ENCODE measurements at regions not wholly inside any gene's neighbourhood (a gene's known extent, or its start where the extent isn't known, plus 50 kb on each side); places are given as distances from the start of the nearest gene placed in this dataset.
"Not testable (repeated sequence)": the region's sequence is repeated elsewhere in the genome, so short reads cannot be mapped to it uniquely, and the experiment has no call there.

DNA sequence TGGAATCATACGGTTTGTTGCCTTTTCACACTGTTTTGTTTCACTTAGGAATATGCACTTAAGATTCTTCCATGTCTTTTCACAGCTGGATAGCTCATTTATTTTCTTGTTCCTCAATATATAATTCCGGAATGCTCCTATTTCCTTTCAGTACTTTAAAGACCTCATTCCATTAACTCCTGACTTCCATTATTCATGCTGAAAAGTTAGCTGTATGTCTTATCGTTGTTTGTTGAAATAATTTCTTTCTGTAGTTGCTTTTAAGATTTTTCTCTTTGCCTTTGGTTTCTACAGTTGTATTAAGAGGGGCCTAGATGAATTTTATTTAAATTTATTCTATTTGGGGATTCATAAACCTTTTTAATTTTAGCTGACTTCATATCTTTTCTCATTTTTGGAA is 122.2 kb downstream of the ANXA2 start:
- no peak for DNase-seq

DNA sequence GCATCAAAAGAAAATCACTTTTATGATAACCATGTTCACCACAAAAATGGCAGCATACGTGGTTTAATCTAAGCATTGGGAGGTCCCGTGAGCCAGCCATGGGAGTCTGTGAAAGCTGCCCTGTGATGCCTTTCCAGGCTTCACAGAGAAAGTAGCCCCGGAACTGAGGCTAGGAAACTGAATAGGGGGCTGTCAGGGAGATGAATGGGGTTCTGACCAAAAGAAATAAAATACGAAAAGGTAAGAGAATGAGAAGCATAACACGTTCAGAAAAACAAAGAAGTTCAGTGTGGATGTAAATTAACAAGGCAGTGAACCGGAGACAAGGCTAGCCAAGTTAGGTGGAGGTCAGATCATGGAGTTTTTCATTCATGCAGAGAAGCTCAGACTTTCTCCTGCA is 118.9 kb downstream of the ANXA2 start:
- no peak for DNase-seq

DNA sequence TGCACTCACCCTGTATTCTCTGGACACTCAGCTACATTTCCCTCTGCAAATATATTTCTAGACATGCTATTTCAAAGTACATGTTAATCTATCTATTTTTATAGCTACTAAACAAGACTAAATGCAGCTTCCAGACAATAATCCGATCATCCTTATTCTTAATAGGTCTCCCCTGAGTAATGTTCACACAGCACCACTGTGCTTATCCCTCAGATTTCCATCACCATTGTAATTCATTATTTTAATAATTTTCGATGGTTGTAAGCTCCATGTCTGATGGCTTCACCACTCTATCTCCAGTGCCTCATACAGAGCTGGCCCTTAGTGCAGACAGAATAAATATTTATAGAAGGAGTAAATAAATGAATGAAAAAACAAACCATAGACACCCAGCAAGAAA is 117.5 kb downstream of the ANXA2 start:
- DNase-seq = no peak

DNA sequence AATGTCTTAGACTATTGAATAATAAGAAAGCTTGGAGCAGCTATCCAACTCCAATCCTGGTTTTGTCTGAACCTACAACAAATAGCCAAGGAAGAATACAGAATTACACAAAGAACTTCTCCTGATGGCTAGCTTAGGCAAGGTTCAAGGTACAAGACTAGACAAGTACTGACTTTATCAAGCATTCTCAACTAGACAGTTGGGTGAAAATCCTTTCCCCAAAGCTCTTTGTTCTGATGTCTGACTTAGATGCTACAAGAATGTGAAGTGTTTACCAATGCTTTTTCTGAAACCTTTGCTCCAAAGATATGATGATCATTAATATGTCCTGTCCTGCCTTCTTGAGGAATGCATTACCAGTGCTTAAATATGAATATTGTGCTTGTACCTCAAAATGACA is 113.8 kb downstream of the ANXA2 start:
- no peak for DNase-seq

DNA sequence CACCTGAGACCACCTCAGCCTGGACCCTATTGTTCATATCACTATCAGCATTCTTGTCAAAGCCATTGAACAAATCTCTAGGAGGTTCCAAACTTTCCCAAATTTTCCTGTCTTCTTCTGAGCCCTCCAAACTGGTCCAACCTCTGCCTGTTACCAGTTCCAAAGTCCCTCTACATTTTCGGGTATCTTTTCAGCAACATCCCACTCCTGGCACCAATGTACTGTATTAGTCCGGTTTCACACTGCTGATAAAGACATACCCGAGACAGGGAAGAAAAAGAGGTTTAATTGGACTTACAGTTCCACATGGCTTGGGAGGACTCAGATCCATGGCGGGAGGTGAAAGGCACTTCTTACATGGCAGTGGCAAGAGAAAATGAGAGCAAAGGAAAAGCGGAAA is 101.9 kb downstream of the ANXA2 start:
- not testable (repeated sequence) for DNase-seq

DNA sequence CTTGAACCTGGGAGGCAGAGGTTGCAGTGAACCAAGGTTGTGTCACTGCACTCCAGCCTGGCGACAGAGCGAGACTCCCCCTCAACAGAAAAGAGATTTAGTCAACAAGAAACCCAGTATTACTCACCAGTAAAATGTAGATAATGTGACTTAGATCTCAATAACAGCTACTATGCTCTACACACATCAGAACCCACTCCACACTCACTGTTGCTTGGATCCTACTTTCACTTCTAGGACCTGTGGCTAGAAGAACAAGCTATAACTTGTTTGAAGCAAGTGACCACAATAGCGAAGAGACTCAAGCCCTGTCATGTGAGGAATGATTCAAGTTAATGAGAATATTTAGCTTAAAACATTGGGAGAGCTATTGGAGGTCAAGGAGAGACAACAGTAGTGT is 100.7 kb downstream of the ANXA2 start:
- DNase-seq = no peak

All from NCI-H524 treated with DMSO at 0.1 percent for 48 hours (cell line).